Naive thymus-derived CD8-positive, alpha-beta T cell (primary cell): ENCODE measurements at regions not wholly inside any gene's neighbourhood (a gene's known extent, or its start where the extent isn't known, plus 50 kb on each side); places are given as distances from the start of the nearest gene placed in this dataset.
"Not testable (repeated sequence)": the region's sequence is repeated elsewhere in the genome, so short reads cannot be mapped to it uniquely, and the experiment has no call there.

ENCODE experiments used
- ATAC-seq, 2 donors: fragments of 150-1000 bp; cut with Tn5 transposase in 1 of 2; sonication (Bioruptor Pico), chemical (Tn5 transposase) in 1 of 2; 1 replicate in 1 of 2; 2 replicates in 1 of 2; pipeline ENCODE4 v1.10.0; 2021; ENCODE audit warnings: mild to moderate bottlenecking in 2 of 2, moderate library complexity in 2 of 2
- POLR2A ChIA-PET: fragments of 350-600 bp; sonication (Branson Sonifier 250); formaldehyde crosslinking; loops from one replicate; lab custom pipeline; 2021; ENCODE audit warnings: antibody characterized with exemption; lab: Charles Lee
- DNase-seq, 10 donors: peaks; one replicate each; pipeline versions ENCODE4 v3.0.0 to v3.0.0-alpha.2; 2020 to 2022
- H3K27ac Mint-ChIP-seq, 10 donors: one replicate each; pipeline ENCODE4 v1.8.0; 2020 to 2022; ENCODE audit warnings: mild to moderate bottlenecking in 10 of 10, mixed read lengths in 10 of 10, moderate library complexity in 4 of 10, inconsistent platforms in 1 of 10
- H3K27me3 Mint-ChIP-seq, 5 donors: one replicate each; pipeline ENCODE4 v1.8.0; 2021 to 2022; ENCODE audit warnings: mixed read lengths in 5 of 5
- H3K36me3 Mint-ChIP-seq, 3 donors: one replicate each; pipeline ENCODE4 v1.8.0; 2020 to 2022; ENCODE audit warnings: mixed read lengths in 3 of 3, mild to moderate bottlenecking in 2 of 3, inconsistent platforms in 1 of 3
- H3K4me1 Mint-ChIP-seq, 4 donors: one replicate each; pipeline ENCODE4 v1.8.0; 2021 to 2022; ENCODE audit warnings: mixed read lengths in 4 of 4
- H3K4me3 Mint-ChIP-seq, 10 donors: one replicate each; pipeline ENCODE4 v1.8.0; 2020 to 2022; ENCODE audit warnings: mild to moderate bottlenecking in 10 of 10, mixed read lengths in 10 of 10, moderate library complexity in 6 of 10, inconsistent platforms in 1 of 10
- H3K9me3 Mint-ChIP-seq, 9 donors: one replicate each; pipeline ENCODE4 v1.8.0; 2020 to 2022; ENCODE audit warnings: mixed read lengths in 9 of 9, mild to moderate bottlenecking in 3 of 9, inconsistent platforms in 1 of 9, moderate library complexity in 1 of 9

- ATAC-seq: no peak
- H3K9me3 Mint-ChIP-seq: peaks cover 0 to 5% (median 0%) of the 10 kb centered on the region in 9 donors
- no peak overlapping the region for H3K27ac Mint-ChIP-seq
- H3K27me3 Mint-ChIP-seq: peaks cover 0 to 3% (median under 1%) of the 10 kb centered on the region in 5 donors
- H3K4me3 Mint-ChIP-seq: no peak overlapping the region
- no peaks in the 10 kb centered on the region for H3K4me1 Mint-ChIP-seq
- POLR2A ChIA-PET: no interaction called here
- DNase-seq: no peak
- no peaks in the 10 kb centered on the region for H3K36me3 Mint-ChIP-seq
Observed at GRCh38 chr13:110062077-110062776, 244.7 kb downstream of the COL4A1 start.

DNA sequence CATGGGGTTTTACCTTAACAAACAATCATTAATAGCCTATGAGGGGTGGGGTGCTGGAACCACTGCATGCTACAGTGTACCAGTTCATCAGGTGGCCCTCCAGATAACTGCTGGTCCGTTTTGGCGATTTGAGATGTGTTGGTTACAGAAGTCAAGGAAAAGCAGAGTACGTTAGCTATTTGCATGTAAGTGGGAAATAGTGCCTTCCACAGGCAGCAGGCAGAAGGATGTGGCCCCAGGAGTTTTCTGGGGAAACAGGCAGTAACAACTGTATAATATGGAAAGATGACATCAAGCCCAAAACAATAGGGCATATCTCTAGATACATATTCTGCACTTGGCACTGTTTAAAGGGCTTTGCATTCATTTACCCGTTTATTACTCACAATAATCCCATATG is 245.7 kb downstream of the COL4A1 start:
- no peak for ATAC-seq
- no peaks in the 10 kb centered on the region for H3K4me1 Mint-ChIP-seq
- no peak overlapping the region for H3K4me3 Mint-ChIP-seq
- no peak overlapping the region for H3K27ac Mint-ChIP-seq
- H3K9me3 Mint-ChIP-seq: peaks cover 0 to 2% (median 0%) of the 10 kb centered on the region in 9 donors
- POLR2A ChIA-PET: no interaction called here
- H3K36me3 Mint-ChIP-seq: no peaks in the 10 kb centered on the region
- H3K27me3 Mint-ChIP-seq: peaks cover 0 to 12% (median 4%) of the 10 kb centered on the region in 5 donors
- no peak for DNase-seq

- Mint-ChIP-seq H3K4me1 (no peaks in the 10 kb centered on the region), H3K9me3 (peaks cover 0 to 4% (median 0%) of the 10 kb centered on the region in 9 donors), H3K36me3 (no peaks in the 10 kb centered on the region), H3K4me3 (no peak overlapping the region), H3K27ac (no peak overlapping the region), H3K27me3 (peaks cover 0 to 23% (median 13%) of the 10 kb centered on the region in 5 donors)
- POLR2A ChIA-PET: no interaction called here
- DNase-seq (no peak), ATAC-seq (no peak)
Observed at GRCh38 chr13:110057052-110057451, 249.9 kb downstream of the COL4A1 start.

DNA sequence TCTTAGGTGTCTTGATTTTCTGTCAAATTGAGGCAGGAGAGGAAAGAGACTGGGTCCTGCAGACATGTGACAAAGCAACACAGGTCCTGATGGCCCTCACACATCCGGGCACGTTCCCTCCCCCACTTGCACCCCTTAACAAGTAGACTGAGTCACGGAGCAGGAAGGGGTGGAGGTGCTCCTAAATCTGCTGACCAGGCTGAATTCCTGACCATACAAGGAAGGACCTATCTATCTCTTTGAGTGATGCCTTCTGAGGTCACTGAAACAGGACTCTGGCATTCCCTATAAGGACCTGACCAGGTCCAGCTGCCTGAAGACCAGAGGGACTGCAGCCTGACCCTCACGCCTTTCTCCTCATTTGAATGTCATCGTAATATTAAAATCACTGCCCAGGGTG is 250.3 kb downstream of the COL4A1 start:
- no peaks in the 10 kb centered on the region for H3K4me1 Mint-ChIP-seq
- POLR2A ChIA-PET: no interaction called here
- H3K4me3 Mint-ChIP-seq: no peak overlapping the region
- H3K27ac Mint-ChIP-seq: no peak overlapping the region
- ATAC-seq (no peak), DNase-seq (no peak)
- H3K27me3 Mint-ChIP-seq: peaks cover 0 to 23% (median 13%) of the 10 kb centered on the region in 5 donors
- no peaks in the 10 kb centered on the region for H3K36me3 Mint-ChIP-seq
- peaks cover 0 to 4% (median 0%) of the 10 kb centered on the region in 9 donors for H3K9me3 Mint-ChIP-seq

DNA sequence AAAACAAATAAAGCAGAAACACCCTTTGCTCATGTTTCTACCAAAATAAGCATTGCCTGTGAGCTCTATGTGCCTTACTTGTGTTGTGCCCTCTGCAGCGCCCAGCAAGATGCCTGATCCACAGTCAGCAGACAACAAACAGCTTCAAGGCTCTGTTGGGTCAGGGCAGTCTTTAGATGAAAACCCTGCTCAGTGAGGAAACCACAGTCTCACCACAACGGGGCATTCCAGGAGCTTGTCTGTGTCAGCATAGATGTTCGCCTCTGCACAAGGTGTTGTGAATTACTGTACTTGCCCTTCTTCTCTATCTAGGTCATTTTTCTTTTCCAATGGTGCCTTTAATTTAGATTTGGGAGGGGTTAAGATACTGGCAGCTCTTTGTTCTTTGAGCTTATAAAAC is 251.9 kb downstream of the COL4A1 start:
- Mint-ChIP-seq H3K4me1 (no peaks in the 10 kb centered on the region), H3K9me3 (peaks cover 0 to 4% (median 0%) of the 10 kb centered on the region in 9 donors), H3K27me3 (peaks cover 0 to 23% (median 13%) of the 10 kb centered on the region in 5 donors), H3K27ac (no peak overlapping the region), H3K4me3 (no peak overlapping the region), H3K36me3 (no peaks in the 10 kb centered on the region)
- no peak for ATAC-seq
- DNase-seq: no peak
- POLR2A ChIA-PET: no interaction called here

GRCh38 chr13:110054041-110054440 is 252.9 kb downstream of the COL4A1 start:
- no peak for DNase-seq
- Mint-ChIP-seq H3K36me3 (no peaks in the 10 kb centered on the region), H3K4me1 (no peaks in the 10 kb centered on the region), H3K27me3 (peaks cover 0 to 26% (median 13%) of the 10 kb centered on the region in 5 donors), H3K27ac (no peak overlapping the region), H3K9me3 (peaks cover 0 to 4% (median 0%) of the 10 kb centered on the region in 9 donors), H3K4me3 (no peak overlapping the region)
- POLR2A ChIA-PET: no interaction called here
- no peak for ATAC-seq

DNA sequence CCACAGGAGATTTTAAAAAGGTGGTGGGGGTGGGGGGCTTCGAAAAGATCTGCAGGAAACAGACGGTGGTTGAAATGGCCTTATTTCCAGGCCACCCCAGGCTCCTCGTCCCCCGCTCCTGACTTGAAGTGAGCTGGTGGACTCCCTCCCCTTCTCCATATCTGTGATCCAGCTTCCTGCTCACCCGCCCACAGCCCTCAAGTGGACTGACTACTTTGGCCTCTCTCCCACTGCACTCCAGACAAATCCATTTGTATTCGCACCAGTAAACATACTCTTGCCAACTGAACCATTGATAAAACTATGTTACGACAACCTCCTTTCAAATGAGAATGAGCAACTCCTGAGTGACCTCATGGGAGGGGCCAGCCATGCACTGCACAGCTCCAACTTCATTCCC is 259.5 kb downstream of the COL4A1 start:
- Mint-ChIP-seq H3K27me3 (peaks cover 7 to 19% (median 12%) of the 10 kb centered on the region in 5 donors), H3K9me3 (peaks cover 0 to 2% (median 0%) of the 10 kb centered on the region in 9 donors), H3K27ac (no peak overlapping the region), H3K4me3 (no peak overlapping the region), H3K4me1 (no peaks in the 10 kb centered on the region), H3K36me3 (no peaks in the 10 kb centered on the region)
- DNase-seq: no peak
- no peak for ATAC-seq
- POLR2A ChIA-PET: no interaction called here

- no peaks in the 10 kb centered on the region for H3K4me1 Mint-ChIP-seq
- no peak for ATAC-seq
- H3K27me3 Mint-ChIP-seq: peaks cover 5 to 19% (median 12%) of the 10 kb centered on the region in 5 donors
- H3K36me3 Mint-ChIP-seq: no peaks in the 10 kb centered on the region
- DNase-seq: no peak
- H3K27ac Mint-ChIP-seq: no peak overlapping the region
- H3K9me3 Mint-ChIP-seq: peaks cover 0 to 2% (median 0%) of the 10 kb centered on the region in 9 donors
- POLR2A ChIA-PET: no interaction called here
- no peak overlapping the region for H3K4me3 Mint-ChIP-seq
Observed at GRCh38 chr13:110046811-110047210, 260.1 kb downstream of the COL4A1 start.

DNA sequence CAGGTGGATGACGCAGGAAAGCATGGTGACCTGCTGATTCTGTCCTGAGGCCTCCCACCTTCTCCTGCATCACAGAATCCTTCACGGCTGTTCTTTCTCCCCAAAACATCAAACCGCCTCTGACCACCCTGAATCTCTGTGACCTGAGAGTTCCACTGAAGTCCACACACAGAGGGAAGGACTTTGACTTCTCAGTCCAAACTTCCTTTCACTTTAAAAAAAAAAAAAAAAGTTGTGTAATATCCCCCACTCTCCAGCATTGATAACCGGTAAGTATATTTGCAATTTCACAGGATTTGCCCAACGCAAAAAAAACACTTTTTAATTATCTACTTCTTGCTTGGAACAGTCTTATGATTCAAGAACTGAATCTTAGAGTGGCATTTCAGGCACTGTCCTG is 259.5 kb upstream of the IRS2 start:
- H3K4me3 Mint-ChIP-seq: no peak overlapping the region
- H3K4me1 Mint-ChIP-seq: no peaks in the 10 kb centered on the region
- no peaks in the 10 kb centered on the region for H3K36me3 Mint-ChIP-seq
- ATAC-seq (no peak), DNase-seq (no peak)
- POLR2A ChIA-PET: no interaction called here
- no peak overlapping the region for H3K27ac Mint-ChIP-seq
- H3K9me3 Mint-ChIP-seq: peaks cover 0 to 6% (median 0%) of the 10 kb centered on the region in 9 donors
- peaks cover 7 to 19% (median 12%) of the 10 kb centered on the region in 5 donors for H3K27me3 Mint-ChIP-seq

DNA sequence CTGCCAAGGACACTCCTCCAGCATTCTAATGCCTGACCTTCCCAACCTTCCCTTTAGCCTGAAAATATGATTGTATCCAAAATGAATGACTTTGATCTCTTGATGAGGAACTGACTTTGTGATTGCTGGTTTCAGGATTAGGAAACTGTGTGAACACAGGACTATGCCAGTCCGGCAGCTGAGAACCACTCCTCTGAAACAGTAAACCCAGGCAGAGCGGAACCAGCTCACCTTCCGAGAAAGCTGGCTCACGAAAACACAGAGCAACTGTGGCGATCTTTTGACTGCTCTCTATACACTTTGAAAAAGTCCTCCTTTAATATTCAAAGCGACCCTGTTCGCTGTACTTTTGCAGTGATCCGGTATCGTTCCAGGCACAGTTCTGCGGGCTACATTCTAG is 258.8 kb upstream of the IRS2 start:
- DNase-seq (no peak), ATAC-seq (no peak)
- Mint-ChIP-seq H3K4me1 (no peaks in the 10 kb centered on the region), H3K27me3 (peaks cover 7 to 19% (median 12%) of the 10 kb centered on the region in 5 donors), H3K4me3 (no peak overlapping the region), H3K9me3 (peaks cover 0 to 6% (median 0%) of the 10 kb centered on the region in 9 donors), H3K36me3 (no peaks in the 10 kb centered on the region), H3K27ac (no peak overlapping the region)
- POLR2A ChIA-PET: no interaction called here

GRCh38 chr13:110044551-110045111 is 258.2 kb upstream of the IRS2 start:
- POLR2A ChIA-PET: no interaction called here
- DNase-seq: no peak
- Mint-ChIP-seq H3K9me3 (peaks cover 0 to 6% (median 0%) of the 10 kb centered on the region in 9 donors), H3K27me3 (peaks cover 7 to 19% (median 12%) of the 10 kb centered on the region in 5 donors), H3K4me3 (no peak overlapping the region), H3K27ac (no peak overlapping the region), H3K4me1 (no peaks in the 10 kb centered on the region), H3K36me3 (no peaks in the 10 kb centered on the region)
- ATAC-seq: no peak

GRCh38 chr13:110042253-110042950 is 256.0 kb upstream of the IRS2 start:
- no peak for ATAC-seq
- Mint-ChIP-seq H3K4me1 (no peaks in the 10 kb centered on the region), H3K9me3 (peaks cover 0 to 6% (median 0%) of the 10 kb centered on the region in 9 donors)

DNA sequence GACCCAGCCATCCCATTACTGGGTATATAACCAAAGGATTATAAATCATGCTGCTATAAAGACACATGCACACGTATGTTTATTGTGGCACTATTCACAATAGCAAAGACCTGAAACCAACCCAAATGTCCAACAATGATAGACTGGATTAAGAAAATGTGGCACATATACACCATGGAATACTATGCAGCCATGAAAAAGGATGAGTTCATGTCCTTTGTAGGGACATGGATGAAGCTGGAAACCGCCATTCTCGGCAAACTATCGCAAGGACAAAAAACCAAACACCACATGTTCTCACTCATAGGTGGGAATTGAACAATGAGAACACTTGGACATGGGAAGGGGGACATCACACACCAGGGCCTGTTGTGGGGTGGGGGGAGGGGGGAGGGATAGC is 255.3 kb upstream of the IRS2 start:
- peaks cover 7 to 17% (median 13%) of the 10 kb centered on the region in 5 donors for H3K27me3 Mint-ChIP-seq
- H3K4me1 Mint-ChIP-seq, ATAC-seq, DNase-seq, H3K4me3 Mint-ChIP-seq, H3K27ac Mint-ChIP-seq, H3K36me3 Mint-ChIP-seq, H3K9me3 Mint-ChIP-seq, POLR2A ChIA-PET: not testable (repeated sequence)

More at GRCh38 chr13:110042253-110042950, 256.0 kb upstream of the IRS2 start:
- no peak for DNase-seq
- POLR2A ChIA-PET: no interaction called here
- H3K36me3 Mint-ChIP-seq: no peaks in the 10 kb centered on the region
- H3K4me3 Mint-ChIP-seq: no peak overlapping the region
- peaks cover 7 to 20% (median 13%) of the 10 kb centered on the region in 5 donors for H3K27me3 Mint-ChIP-seq
- no peak overlapping the region for H3K27ac Mint-ChIP-seq
